ENCODE measurements at regions not wholly inside any gene's neighbourhood (a gene's known extent, or its start where the extent isn't known, plus 50 kb on each side); places are given as distances from the start of the nearest gene placed in this dataset.

- Histone ChIP-seq H3K9me3 (ENCODE audit: control insufficient read depth in 2 of 2, low read length in 2 of 2) (peaks cover 0 to 16% of the 10 kb centered on the region in 2 donors), H3K9ac (ENCODE audit: low read length in 2 of 2) (no peak overlapping the region), H3K27ac (ENCODE audit: low read length) (no peak overlapping the region), H3K4me1 (ENCODE audit: control insufficient read depth, insufficient read depth, low read length) (no peaks in the 10 kb centered on the region), H3K36me3 (ENCODE audit: control insufficient read depth in 2 of 2, insufficient read depth in 2 of 2, low read length in 2 of 2) (no peaks in the 10 kb centered on the region), H3K4me3 (ENCODE audit: low read length in 2 of 2) (no peak overlapping the region), H3K27me3 (ENCODE audit: control insufficient read depth in 1 of 2, insufficient read depth in 2 of 2, low read length in 2 of 2) (peaks cover 0 to 4% of the 10 kb centered on the region in 2 donors)
These were observed 63.5 kb upstream of the C14orf180 start for GRCh38 chr14:104515811-104516780.

GRCh38 chr14:104516906-104517305 lies 62.7 kb upstream of the C14orf180 start:
- H3K4me3 ChIP-seq (ENCODE audit: low read length in 2 of 2), result no peak overlapping the region
- no peak overlapping the region for H3K9ac ChIP-seq (ENCODE audit: low read length in 2 of 2)
- no peaks in the 10 kb centered on the region for H3K36me3 ChIP-seq (ENCODE audit: control insufficient read depth in 2 of 2, insufficient read depth in 2 of 2, low read length in 2 of 2)
- H3K27me3 ChIP-seq (ENCODE audit: control insufficient read depth in 1 of 2, insufficient read depth in 2 of 2, low read length in 2 of 2), result peaks cover 0 to 4% of the 10 kb centered on the region in 2 donors
- peaks cover 0 to 16% of the 10 kb centered on the region in 2 donors for H3K9me3 ChIP-seq (ENCODE audit: control insufficient read depth in 2 of 2, low read length in 2 of 2)
- no peaks in the 10 kb centered on the region for H3K4me1 ChIP-seq (ENCODE audit: control insufficient read depth, insufficient read depth, low read length)
- H3K27ac ChIP-seq (ENCODE audit: low read length), result no peak overlapping the region

- Histone ChIP-seq H3K9ac (ENCODE audit: low read length in 2 of 2) (no peak overlapping the region), H3K4me3 (ENCODE audit: low read length in 2 of 2) (no peak overlapping the region), H3K36me3 (ENCODE audit: control insufficient read depth in 2 of 2, insufficient read depth in 2 of 2, low read length in 2 of 2) (no peaks in the 10 kb centered on the region), H3K27me3 (ENCODE audit: control insufficient read depth in 1 of 2, insufficient read depth in 2 of 2, low read length in 2 of 2) (peaks cover 0 to 4% of the 10 kb centered on the region in 2 donors), H3K4me1 (ENCODE audit: control insufficient read depth, insufficient read depth, low read length) (no peaks in the 10 kb centered on the region), H3K27ac (ENCODE audit: low read length) (no peak overlapping the region), H3K9me3 (ENCODE audit: control insufficient read depth in 2 of 2, low read length in 2 of 2) (peaks cover 0 to 16% of the 10 kb centered on the region in 2 donors)
These were observed 62.1 kb upstream of the C14orf180 start for GRCh38 chr14:104517426-104517825.

GRCh38 chr14:104517867-104518266 lies 61.7 kb upstream of the C14orf180 start:
- peaks cover 0 to 4% of the 10 kb centered on the region in 2 donors for H3K27me3 ChIP-seq (ENCODE audit: control insufficient read depth in 1 of 2, insufficient read depth in 2 of 2, low read length in 2 of 2)
- H3K36me3 ChIP-seq (ENCODE audit: control insufficient read depth in 2 of 2, insufficient read depth in 2 of 2, low read length in 2 of 2), result no peaks in the 10 kb centered on the region
- no peaks in the 10 kb centered on the region for H3K4me1 ChIP-seq (ENCODE audit: control insufficient read depth, insufficient read depth, low read length)
- no peak overlapping the region for H3K9ac ChIP-seq (ENCODE audit: low read length in 2 of 2)
- H3K27ac ChIP-seq (ENCODE audit: low read length), result no peak overlapping the region
- peaks cover 0 to 16% of the 10 kb centered on the region in 2 donors for H3K9me3 ChIP-seq (ENCODE audit: control insufficient read depth in 2 of 2, low read length in 2 of 2)
- H3K4me3 ChIP-seq (ENCODE audit: low read length in 2 of 2), result no peak overlapping the region

GRCh38 chr14:104518659-104519350 lies 60.8 kb upstream of the C14orf180 start:
- no peak overlapping the region for H3K27ac ChIP-seq (ENCODE audit: low read length)
- peaks cover 0 to 4% of the 10 kb centered on the region in 2 donors for H3K27me3 ChIP-seq (ENCODE audit: control insufficient read depth in 1 of 2, insufficient read depth in 2 of 2, low read length in 2 of 2)
- H3K9me3 ChIP-seq (ENCODE audit: control insufficient read depth in 2 of 2, low read length in 2 of 2), result peaks cover 0 to 16% of the 10 kb centered on the region in 2 donors
- H3K4me3 ChIP-seq (ENCODE audit: low read length in 2 of 2), result no peak overlapping the region
- no peaks in the 10 kb centered on the region for H3K36me3 ChIP-seq (ENCODE audit: control insufficient read depth in 2 of 2, insufficient read depth in 2 of 2, low read length in 2 of 2)
- no peak overlapping the region for H3K9ac ChIP-seq (ENCODE audit: low read length in 2 of 2)
- no peaks in the 10 kb centered on the region for H3K4me1 ChIP-seq (ENCODE audit: control insufficient read depth, insufficient read depth, low read length)

- Histone ChIP-seq H3K4me3 (ENCODE audit: low read length in 2 of 2) (no peak overlapping the region), H3K9ac (ENCODE audit: low read length in 2 of 2) (no peak overlapping the region), H3K4me1 (ENCODE audit: control insufficient read depth, insufficient read depth, low read length) (no peaks in the 10 kb centered on the region), H3K27ac (ENCODE audit: low read length) (no peak overlapping the region), H3K9me3 (ENCODE audit: control insufficient read depth in 2 of 2, low read length in 2 of 2) (peaks cover 0 to 19% of the 10 kb centered on the region in 2 donors), H3K27me3 (ENCODE audit: control insufficient read depth in 1 of 2, insufficient read depth in 2 of 2, low read length in 2 of 2) (peaks cover 0 to 2% of the 10 kb centered on the region in 2 donors), H3K36me3 (ENCODE audit: control insufficient read depth in 2 of 2, insufficient read depth in 2 of 2, low read length in 2 of 2) (no peaks in the 10 kb centered on the region)
These were observed 59.8 kb upstream of the C14orf180 start for GRCh38 chr14:104519721-104520120.

GRCh38 chr14:104520620-104521410 lies 58.7 kb upstream of the C14orf180 start:
- no peaks in the 10 kb centered on the region for H3K27me3 ChIP-seq (ENCODE audit: control insufficient read depth in 1 of 2, insufficient read depth in 2 of 2, low read length in 2 of 2)
- H3K4me1 ChIP-seq (ENCODE audit: control insufficient read depth, insufficient read depth, low read length), result no peaks in the 10 kb centered on the region
- H3K9ac ChIP-seq (ENCODE audit: low read length in 2 of 2), result no peak overlapping the region
- no peaks in the 10 kb centered on the region for H3K36me3 ChIP-seq (ENCODE audit: control insufficient read depth in 2 of 2, insufficient read depth in 2 of 2, low read length in 2 of 2)
- H3K27ac ChIP-seq (ENCODE audit: low read length), result no peak overlapping the region
- no peak overlapping the region for H3K4me3 ChIP-seq (ENCODE audit: low read length in 2 of 2)
- H3K9me3 ChIP-seq (ENCODE audit: control insufficient read depth in 2 of 2, low read length in 2 of 2), result peaks cover 0 to 24% of the 10 kb centered on the region in 2 donors

GRCh38 chr14:104521816-104522745 lies 57.5 kb upstream of the C14orf180 start:
- H3K4me1 ChIP-seq (ENCODE audit: control insufficient read depth, insufficient read depth, low read length), result no peaks in the 10 kb centered on the region
- no peak overlapping the region for H3K4me3 ChIP-seq (ENCODE audit: low read length in 2 of 2)
- no peaks in the 10 kb centered on the region for H3K27me3 ChIP-seq (ENCODE audit: control insufficient read depth in 1 of 2, insufficient read depth in 2 of 2, low read length in 2 of 2)
- no peak overlapping the region for H3K9ac ChIP-seq (ENCODE audit: low read length in 2 of 2)
- H3K36me3 ChIP-seq (ENCODE audit: control insufficient read depth in 2 of 2, insufficient read depth in 2 of 2, low read length in 2 of 2), result no peaks in the 10 kb centered on the region
- no peak overlapping the region for H3K27ac ChIP-seq (ENCODE audit: low read length)
- peaks cover 0 to 14% of the 10 kb centered on the region in 2 donors for H3K9me3 ChIP-seq (ENCODE audit: control insufficient read depth in 2 of 2, low read length in 2 of 2)

GRCh38 chr14:104522926-104523545 lies 56.5 kb upstream of the C14orf180 start:
- Histone ChIP-seq H3K9me3 (ENCODE audit: control insufficient read depth in 2 of 2, low read length in 2 of 2) (peaks cover 0 to 15% of the 10 kb centered on the region in 2 donors), H3K4me3 (ENCODE audit: low read length in 2 of 2) (no peak overlapping the region), H3K9ac (ENCODE audit: low read length in 2 of 2) (no peak overlapping the region), H3K27ac (ENCODE audit: low read length) (no peak overlapping the region), H3K36me3 (ENCODE audit: control insufficient read depth in 2 of 2, insufficient read depth in 2 of 2, low read length in 2 of 2) (no peaks in the 10 kb centered on the region), H3K27me3 (ENCODE audit: control insufficient read depth in 1 of 2, insufficient read depth in 2 of 2, low read length in 2 of 2) (no peaks in the 10 kb centered on the region), H3K4me1 (ENCODE audit: control insufficient read depth, insufficient read depth, low read length) (no peaks in the 10 kb centered on the region)

All from stomach smooth muscle (tissue), 2 donors.